GM12878 (cell line): ENCODE measurements at regions not wholly inside any gene's neighbourhood (a gene's known extent, or its start where the extent isn't known, plus 50 kb on each side); places are given as distances from the start of the nearest gene placed in this dataset.

Source experiments
- ATAC-seq: fragments of 200-7000 bp; cut with Tn5 transposase; 3 replicates; pipeline ENCODE4 v1.9.1; 2020; ENCODE audit warnings: mild to moderate bottlenecking, moderate library complexity
- BruUV-seq: library from RNA; stranded (reverse); fragments of 400-500 nt; replicated peaks from 2 replicates; lab custom pipeline; 2021; lab: Mats Ljungman, UMichigan
- CTCF ChIA-PET: fragments of 300-600 bp; sonication (Branson Sonifier 250); formaldehyde crosslinking; extraction: SDS; loops from one replicate; lab custom pipeline; 2021; ENCODE audit warnings: inconsistent platforms; lab: Yijun Ruan, JAX
- POLR2A ChIA-PET: fragments of 350-600 bp; formaldehyde crosslinking; extraction: SDS; loops from one replicate; lab custom pipeline; 2021; ENCODE audit warnings: inconsistent platforms; lab: Charles Lee
- RAD21 ChIA-PET: fragments of 300-600 bp; sonication (Branson Sonifier 250); formaldehyde crosslinking; loops from one replicate; lab custom pipeline; 2023; ENCODE audit warnings: antibody characterized with exemption; ENCODE audit not compliant: unreplicated experiment; lab: Charles Lee
- SMC1A ChIA-PET: fragments of 300-600 bp; sonication (Branson Sonifier 250); formaldehyde crosslinking; loops from one replicate; lab custom pipeline; 2023; ENCODE audit not compliant: unreplicated experiment, uncharacterized antibody; lab: Charles Lee
- DNase-seq: peaks from one replicate; pipeline ENCODE4 v3.0.0-alpha.2; 2011; ENCODE audit warnings: low read depth, low spot score
- FAIRE-seq: peaks from 3 replicates; lab custom pipeline; 2011; peaks lifted over from hg19 to GRCh38; lab: Jason Lieb, UNC
- H2AFZ ChIP-seq: 2 replicates; pipeline ENCODE4 v1.6.0; 2011; ENCODE audit warnings: low read depth, low read length, control low read depth; ENCODE audit not compliant: control insufficient read depth
- H3K27ac ChIP-seq: 2 replicates; pipeline ENCODE4 v1.5.1; 2011; ENCODE audit warnings: control low read depth; ENCODE audit not compliant: control insufficient read depth, insufficient read depth
- H3K27me3 ChIP-seq, 2 experiments: replicated peaks in 1 of 2; 2 replicates each; pipeline versions ENCODE4 v1.6.0 to v1.6.1; 2011; ENCODE audit warnings: low read length in 1 of 2; ENCODE audit not compliant: control insufficient read depth in 2 of 2, insufficient read depth in 2 of 2
- H3K36me3 ChIP-seq, 2 experiments: 2 replicates each; pipeline ENCODE4 v1.5.1; 2011; ENCODE audit warnings: low read length in 1 of 2; ENCODE audit not compliant: control insufficient read depth in 2 of 2, insufficient read depth in 2 of 2
- H3K4me1 ChIP-seq: 2 replicates; pipeline ENCODE4 v1.6.1; 2011; ENCODE audit warnings: mild to moderate bottlenecking, low read length, moderate library complexity, mixed read lengths; ENCODE audit not compliant: control insufficient read depth, insufficient read depth
- H3K4me2 ChIP-seq: 2 replicates; pipeline ENCODE4 v1.6.0; 2011; ENCODE audit warnings: control low read depth; ENCODE audit not compliant: control insufficient read depth, insufficient read depth
- H3K4me3 ChIP-seq: fragments of 200-600 bp; sonication (generic); 2 replicates; pipeline ENCODE4 v1.5.1; 2016
- H3K79me2 ChIP-seq: 2 replicates; pipeline ENCODE4 v1.6.0; 2011; ENCODE audit warnings: low read length; ENCODE audit not compliant: control insufficient read depth, insufficient read depth
- H3K9ac ChIP-seq: 2 replicates; pipeline ENCODE4 v1.8.0; 2011; ENCODE audit warnings: low read length, control low read depth, mixed read lengths; ENCODE audit not compliant: control insufficient read depth, insufficient read depth
- H3K9me3 ChIP-seq: replicated peaks from 3 replicates; pipeline ENCODE4 v1.5.1; 2011; ENCODE audit warnings: mild to moderate bottlenecking, low read length; ENCODE audit not compliant: control insufficient read depth, insufficient read depth
- H4K20me1 ChIP-seq: 2 replicates; pipeline ENCODE4 v1.6.0; 2011; ENCODE audit not compliant: control insufficient read depth, insufficient read depth
- ATF7 ChIP-seq: fragments of 450-650 bp; IDR thresholded peaks from 2 replicates; pipeline ENCODE4 v1.6.1; 2016; ENCODE audit warnings: low read depth, mild to moderate bottlenecking
- CBFB ChIP-seq: IDR thresholded peaks from 2 replicates; pipeline ENCODE4 v1.6.1; 2016; ENCODE audit warnings: antibody characterized with exemption, low read depth
- CHD1 ChIP-seq: IDR thresholded peaks from 2 replicates; pipeline ENCODE4 v1.6.1; 2012; ENCODE audit warnings: low read depth, low read length, improper control_type of control experiment
- CREB1 ChIP-seq: IDR thresholded peaks from 2 replicates; pipeline ENCODE4 v1.6.1; 2012; ENCODE audit warnings: low read depth, mild to moderate bottlenecking, inconsistent platforms
- FOS ChIP-seq: IDR thresholded peaks from 3 replicates; pipeline ENCODE4 v1.6.1; 2011; ENCODE audit warnings: borderline replicate concordance; ENCODE audit not compliant: insufficient read length; ENCODE audit errors: extremely low read depth
- HDGF ChIP-seq: fragments of 450-650 bp; IDR thresholded peaks from 2 replicates; pipeline ENCODE4 v1.6.1; 2016; ENCODE audit warnings: antibody characterized with exemption
- JUNB ChIP-seq: IDR thresholded peaks from 2 replicates; pipeline ENCODE4 v1.6.1; 2016; ENCODE audit warnings: antibody characterized with exemption, mild to moderate bottlenecking
- NR2C2 ChIP-seq: IDR thresholded peaks from 2 replicates; pipeline ENCODE4 v1.6.1; 2011; ENCODE audit warnings: borderline replicate concordance, low read depth; ENCODE audit not compliant: control insufficient read depth, insufficient read length
- PAX8 ChIP-seq: fragments of 450-650 bp; IDR thresholded peaks from 2 replicates; pipeline ENCODE4 v1.6.1; 2017; ENCODE audit warnings: mild to moderate bottlenecking, moderate library complexity
- RB1 ChIP-seq: fragments of 450-650 bp; formaldehyde crosslinking; IDR thresholded peaks from 2 replicates; pipeline ENCODE4 v1.6.1; 2017; ENCODE audit warnings: mild to moderate bottlenecking, borderline replicate concordance
- RBBP5 ChIP-seq: fragments of 200-600 bp; sonication (generic); conservative IDR thresholded peaks from 2 replicates; pipeline ENCODE4 v1.6.1; 2016
- SP1 ChIP-seq: IDR thresholded peaks from one replicate; pipeline ENCODE4 v1.6.1; 2011; ENCODE audit warnings: low read depth, low read length
- STAT3 ChIP-seq: IDR thresholded peaks from 2 replicates; pipeline ENCODE4 v1.6.1; 2011; ENCODE audit warnings: low read depth, low read length, improper control_type of control experiment
- TBL1XR1 ChIP-seq: IDR thresholded peaks from 2 replicates; pipeline ENCODE4 v1.6.1; 2012; ENCODE audit warnings: low read depth, low read length, improper control_type of control experiment
- ZSCAN29 ChIP-seq: fragments of 450-650 bp; IDR thresholded peaks from 2 replicates; pipeline ENCODE4 v1.6.1; 2017; ENCODE audit warnings: mild to moderate bottlenecking, moderate library complexity
- WGBS: methylation state at CpG from one replicate; pipeline ENCODE4 v1.1.6; 2016; ENCODE audit warnings: low lambda C conversion rate; ENCODE audit not compliant: insufficient replicate concordance, insufficient coverage; ENCODE audit errors: missing lambda C conversion rate; 5-methylcytosine and 5-hydroxymethylcytosine counted together
- in situ Hi-C: fragments of 300-500 bp; cut with MboI; formaldehyde crosslinking; loops from 9 replicates; pipeline ENCODE4 v1.14.3; 2018; ENCODE audit warnings: mixed read lengths
- intact Hi-C: fragments of 100-400 bp; cut with micrococcal nuclease; formaldehyde crosslinking; loops from one replicate; pipeline ENCODE4 v1.14.2; 2022; ENCODE audit not compliant: unreplicated experiment
- TF ChIP-seq, protein P1 (sequence below): fragments of 450-650 bp; IDR thresholded peaks from 2 replicates; pipeline ENCODE4 v1.6.1; 2017; ENCODE audit warnings: borderline replicate concordance
- TF ChIP-seq, protein P2 (sequence below): fragments of 450-650 bp; IDR thresholded peaks from 2 replicates; pipeline ENCODE4 v1.6.1; 2014; ENCODE audit warnings: mild to moderate bottlenecking
- TF ChIP-seq, protein P3 (sequence below): fragments of 450-650 bp; IDR thresholded peaks from 2 replicates; pipeline ENCODE4 v1.6.1; 2016; ENCODE audit warnings: mild to moderate bottlenecking
- TF ChIP-seq, protein P4 (sequence below): fragments of 450-650 bp; IDR thresholded peaks from 2 replicates; pipeline ENCODE4 v1.6.1; 2017; ENCODE audit warnings: low read depth, mild to moderate bottlenecking, moderate library complexity
- TF ChIP-seq, protein P5 (sequence below): IDR thresholded peaks from 2 replicates; pipeline ENCODE4 v1.6.1; 2012; ENCODE audit warnings: low read depth, low read length, improper control_type of control experiment

DNA sequence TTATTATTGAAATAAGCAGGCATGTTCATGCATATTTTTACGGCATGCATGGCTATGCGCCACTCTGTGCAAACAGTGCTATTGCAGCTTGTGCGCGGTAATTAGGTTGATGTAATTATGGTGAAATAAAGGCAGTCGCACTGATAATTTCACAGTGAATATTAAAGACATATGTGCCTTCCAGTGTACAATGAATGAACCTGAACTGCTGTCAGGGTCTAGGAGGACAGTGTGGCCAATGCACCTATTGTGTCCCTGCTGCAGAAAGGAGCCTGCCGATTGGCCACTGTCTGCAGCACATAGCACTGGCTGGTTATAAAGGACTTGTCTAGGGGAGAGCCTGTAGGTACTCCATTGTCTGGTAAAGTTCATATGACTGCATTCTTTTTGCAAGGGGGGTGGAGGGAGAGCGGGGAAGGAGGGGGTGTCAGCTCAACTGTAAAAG lies 340.4 kb downstream of the USP25 start:
- TF ChIP-seq JUNB: no peak
- no peak for TF ChIP-seq CHD1
- TF ChIP-seq RB1: no peak
- TF ChIP-seq CBFB: no peak
- TF ChIP-seq, protein P1, sequence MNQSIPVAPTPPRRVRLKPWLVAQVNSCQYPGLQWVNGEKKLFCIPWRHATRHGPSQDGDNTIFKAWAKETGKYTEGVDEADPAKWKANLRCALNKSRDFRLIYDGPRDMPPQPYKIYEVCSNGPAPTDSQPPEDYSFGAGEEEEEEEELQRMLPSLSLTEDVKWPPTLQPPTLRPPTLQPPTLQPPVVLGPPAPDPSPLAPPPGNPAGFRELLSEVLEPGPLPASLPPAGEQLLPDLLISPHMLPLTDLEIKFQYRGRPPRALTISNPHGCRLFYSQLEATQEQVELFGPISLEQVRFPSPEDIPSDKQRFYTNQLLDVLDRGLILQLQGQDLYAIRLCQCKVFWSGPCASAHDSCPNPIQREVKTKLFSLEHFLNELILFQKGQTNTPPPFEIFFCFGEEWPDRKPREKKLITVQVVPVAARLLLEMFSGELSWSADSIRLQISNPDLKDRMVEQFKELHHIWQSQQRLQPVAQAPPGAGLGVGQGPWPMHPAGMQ: no peak
- TF ChIP-seq, protein P2, sequence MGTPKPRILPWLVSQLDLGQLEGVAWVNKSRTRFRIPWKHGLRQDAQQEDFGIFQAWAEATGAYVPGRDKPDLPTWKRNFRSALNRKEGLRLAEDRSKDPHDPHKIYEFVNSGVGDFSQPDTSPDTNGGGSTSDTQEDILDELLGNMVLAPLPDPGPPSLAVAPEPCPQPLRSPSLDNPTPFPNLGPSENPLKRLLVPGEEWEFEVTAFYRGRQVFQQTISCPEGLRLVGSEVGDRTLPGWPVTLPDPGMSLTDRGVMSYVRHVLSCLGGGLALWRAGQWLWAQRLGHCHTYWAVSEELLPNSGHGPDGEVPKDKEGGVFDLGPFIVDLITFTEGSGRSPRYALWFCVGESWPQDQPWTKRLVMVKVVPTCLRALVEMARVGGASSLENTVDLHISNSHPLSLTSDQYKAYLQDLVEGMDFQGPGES: no peak
- TF ChIP-seq ZSCAN29: no peak
- no peak for TF ChIP-seq PAX8
- TF ChIP-seq, protein P3, sequence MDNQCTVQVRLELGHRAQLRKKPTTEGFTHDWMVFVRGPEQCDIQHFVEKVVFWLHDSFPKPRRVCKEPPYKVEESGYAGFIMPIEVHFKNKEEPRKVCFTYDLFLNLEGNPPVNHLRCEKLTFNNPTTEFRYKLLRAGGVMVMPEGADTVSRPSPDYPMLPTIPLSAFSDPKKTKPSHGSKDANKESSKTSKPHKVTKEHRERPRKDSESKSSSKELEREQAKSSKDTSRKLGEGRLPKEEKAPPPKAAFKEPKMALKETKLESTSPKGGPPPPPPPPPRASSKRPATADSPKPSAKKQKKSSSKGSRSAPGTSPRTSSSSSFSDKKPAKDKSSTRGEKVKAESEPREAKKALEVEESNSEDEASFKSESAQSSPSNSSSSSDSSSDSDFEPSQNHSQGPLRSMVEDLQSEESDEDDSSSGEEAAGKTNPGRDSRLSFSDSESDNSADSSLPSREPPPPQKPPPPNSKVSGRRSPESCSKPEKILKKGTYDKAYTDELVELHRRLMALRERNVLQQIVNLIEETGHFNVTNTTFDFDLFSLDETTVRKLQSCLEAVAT: no peak
- TF ChIP-seq FOS: no peak
- TF ChIP-seq SP1: no peak
- no peak for TF ChIP-seq HDGF
- TF ChIP-seq ATF7: no peak
- TF ChIP-seq, protein P4, sequence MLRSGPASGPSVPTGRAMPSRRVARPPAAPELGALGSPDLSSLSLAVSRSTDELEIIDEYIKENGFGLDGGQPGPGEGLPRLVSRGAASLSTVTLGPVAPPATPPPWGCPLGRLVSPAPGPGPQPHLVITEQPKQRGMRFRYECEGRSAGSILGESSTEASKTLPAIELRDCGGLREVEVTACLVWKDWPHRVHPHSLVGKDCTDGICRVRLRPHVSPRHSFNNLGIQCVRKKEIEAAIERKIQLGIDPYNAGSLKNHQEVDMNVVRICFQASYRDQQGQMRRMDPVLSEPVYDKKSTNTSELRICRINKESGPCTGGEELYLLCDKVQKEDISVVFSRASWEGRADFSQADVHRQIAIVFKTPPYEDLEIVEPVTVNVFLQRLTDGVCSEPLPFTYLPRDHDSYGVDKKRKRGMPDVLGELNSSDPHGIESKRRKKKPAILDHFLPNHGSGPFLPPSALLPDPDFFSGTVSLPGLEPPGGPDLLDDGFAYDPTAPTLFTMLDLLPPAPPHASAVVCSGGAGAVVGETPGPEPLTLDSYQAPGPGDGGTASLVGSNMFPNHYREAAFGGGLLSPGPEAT: no peak
- no peak for TF ChIP-seq RBBP5
- TF ChIP-seq TBL1XR1: no peak
- no peak for TF ChIP-seq NR2C2
- TF ChIP-seq, protein P5, sequence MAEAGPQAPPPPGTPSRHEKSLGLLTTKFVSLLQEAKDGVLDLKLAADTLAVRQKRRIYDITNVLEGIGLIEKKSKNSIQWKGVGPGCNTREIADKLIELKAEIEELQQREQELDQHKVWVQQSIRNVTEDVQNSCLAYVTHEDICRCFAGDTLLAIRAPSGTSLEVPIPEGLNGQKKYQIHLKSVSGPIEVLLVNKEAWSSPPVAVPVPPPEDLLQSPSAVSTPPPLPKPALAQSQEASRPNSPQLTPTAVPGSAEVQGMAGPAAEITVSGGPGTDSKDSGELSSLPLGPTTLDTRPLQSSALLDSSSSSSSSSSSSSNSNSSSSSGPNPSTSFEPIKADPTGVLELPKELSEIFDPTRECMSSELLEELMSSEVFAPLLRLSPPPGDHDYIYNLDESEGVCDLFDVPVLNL: no peak
- TF ChIP-seq CREB1: no peak
- no peak for TF ChIP-seq STAT3
- Histone ChIP-seq H4K20me1 (no peaks in the 10 kb centered on the region), H3K36me3 (no peaks in the 10 kb centered on the region), H3K4me1 (no peaks in the 10 kb centered on the region), H3K27me3 (no peaks in the 10 kb centered on the region), H3K27ac (no peak overlapping the region), H3K79me2 (no peaks in the 10 kb centered on the region), H3K4me3 (no peak overlapping the region), H3K9me3 (no peaks in the 10 kb centered on the region), H3K9ac (no peak overlapping the region), H2AFZ (no peak overlapping the region), H3K4me2 (no peak overlapping the region)
- SMC1A ChIA-PET: no interaction called here
- CTCF ChIA-PET: no interaction called here
- no peak for DNase-seq
- BruUV-seq: no TSS peak
- no peak for ATAC-seq
- WGBS: 75% methylated on average over 7 of the region's 7 CpGs
- in situ Hi-C loops (no loop called here), intact Hi-C loops (no loop called here)
- POLR2A ChIA-PET: no interaction called here
- RAD21 ChIA-PET: no interaction called here
- no peak for FAIRE-seq
